DND-41 (cell line): ENCODE measurements at regions not wholly inside any gene's neighbourhood (a gene's known extent, or its start where the extent isn't known, plus 50 kb on each side); places are given as distances from the start of the nearest gene placed in this dataset.

Experiments
- ATAC-seq: fragments of 200-7000 bp; cut with Tn5 transposase; 3 replicates; pipeline ENCODE4 v1.9.1; 2021; ENCODE audit warnings: low read depth; ENCODE audit not compliant: insufficient read depth
- DNase-seq: peaks from one replicate; pipeline ENCODE4 v3.0.0-alpha.2; 2020
- H2AFZ ChIP-seq: 2 replicates; pipeline ENCODE4 v1.6.0; 2012; ENCODE audit warnings: low read depth, low read length
- H3K27ac ChIP-seq: 2 replicates; pipeline ENCODE4 v1.5.1; 2012; ENCODE audit warnings: low read length, inconsistent platforms
- H3K27me3 ChIP-seq: fragments of 200-600 bp; sonication (generic); 2 replicates; pipeline ENCODE4 v1.6.0; 2012; ENCODE audit warnings: low read length, mild to moderate bottlenecking, inconsistent platforms; ENCODE audit not compliant: insufficient read depth, poor library complexity
- H3K36me3 ChIP-seq: 2 replicates; pipeline ENCODE4 v1.5.1; 2012; ENCODE audit warnings: low read length, inconsistent platforms; ENCODE audit not compliant: insufficient read depth
- H3K4me1 ChIP-seq: 2 replicates; pipeline ENCODE4 v1.5.1; 2012; ENCODE audit warnings: mild to moderate bottlenecking, low read length; ENCODE audit not compliant: insufficient read depth
- H3K4me2 ChIP-seq: 2 replicates; pipeline ENCODE4 v1.6.0; 2012; ENCODE audit warnings: mild to moderate bottlenecking, moderate library complexity, low read length, inconsistent platforms; ENCODE audit not compliant: insufficient read depth
- H3K4me3 ChIP-seq, 2 experiments: fragments of 200-600 bp in 1 of 2; shearing (Covaris generic) in 1 of 2; 2 replicates each; pipeline ENCODE4 v1.5.1; 2012 to 2016; ENCODE audit warnings: inconsistent platforms in 2 of 2, low read length in 2 of 2, mild to moderate bottlenecking in 2 of 2, low read depth in 1 of 2, moderate library complexity in 1 of 2
- H3K79me2 ChIP-seq: 2 replicates; pipeline ENCODE4 v1.6.0; 2012; ENCODE audit warnings: low read length, inconsistent platforms; ENCODE audit not compliant: insufficient read depth
- H3K9ac ChIP-seq: 2 replicates; pipeline ENCODE4 v1.6.0; 2012; ENCODE audit warnings: low read depth, mild to moderate bottlenecking, inconsistent platforms, low read length, moderate library complexity
- H3K9me3 ChIP-seq: 2 replicates; pipeline ENCODE4 v1.5.1; 2012; ENCODE audit warnings: low read length, moderate library complexity, mild to moderate bottlenecking, inconsistent platforms; ENCODE audit not compliant: insufficient read depth, severe bottlenecking
- H4K20me1 ChIP-seq: 2 replicates; pipeline ENCODE4 v1.6.0; 2012; ENCODE audit warnings: low read length; ENCODE audit not compliant: insufficient read depth
- CTCF ChIP-seq: IDR thresholded peaks from 2 replicates; pipeline ENCODE4 v1.5.1; 2012; ENCODE audit warnings: borderline replicate concordance, low read length, moderate library complexity, mild to moderate bottlenecking; ENCODE audit not compliant: poor library complexity, severe bottlenecking; ENCODE audit errors: extremely low read depth
- EZH2 ChIP-seq: IDR thresholded peaks from 3 replicates; pipeline ENCODE4 v1.6.1; 2012; ENCODE audit warnings: borderline replicate concordance, low read depth, mild to moderate bottlenecking, moderate library complexity, low read length, inconsistent platforms; ENCODE audit not compliant: severe bottlenecking

- no peaks in the 10 kb centered on the region for H3K27me3 ChIP-seq
- no peak overlapping the region for H3K4me2 ChIP-seq
- no peak overlapping the region for H3K4me3 ChIP-seq
- no peak overlapping the region for H3K9ac ChIP-seq
- no peaks in the 10 kb centered on the region for H3K36me3 ChIP-seq
- H3K9me3 ChIP-seq, result no peaks in the 10 kb centered on the region
- H3K27ac ChIP-seq, result no peak overlapping the region
- H3K4me1 ChIP-seq, result no peaks in the 10 kb centered on the region
- no peak overlapping the region for H2AFZ ChIP-seq
- no peak for DNase-seq
- no peaks in the 10 kb centered on the region for H4K20me1 ChIP-seq
- ATAC-seq, result no peak
- H3K79me2 ChIP-seq, result no peaks in the 10 kb centered on the region
- TF ChIP-seq EZH2, result no peak
- TF ChIP-seq CTCF, result no peak
Measured at GRCh38 chr15:62644216-62644888, 398.2 kb upstream of the TPM1 start.

GRCh38 chr15:62644889-62645742 lies 397.4 kb upstream of the TPM1 start:
- Histone ChIP-seq H3K79me2 (no peaks in the 10 kb centered on the region), H3K4me3 (no peak overlapping the region), H3K27ac (no peak overlapping the region), H3K27me3 (no peaks in the 10 kb centered on the region), H3K4me1 (no peaks in the 10 kb centered on the region), H3K36me3 (no peaks in the 10 kb centered on the region), H4K20me1 (no peaks in the 10 kb centered on the region), H2AFZ (no peak overlapping the region), H3K9me3 (no peaks in the 10 kb centered on the region), H3K4me2 (no peak overlapping the region), H3K9ac (no peak overlapping the region)
- no peak for DNase-seq
- ATAC-seq, result no peak
- TF ChIP-seq CTCF (no peak), EZH2 (no peak)

GRCh38 chr15:62647202-62647842 lies 395.2 kb upstream of the TPM1 start:
- Histone ChIP-seq H2AFZ (no peak overlapping the region), H3K79me2 (no peaks in the 10 kb centered on the region), H4K20me1 (no peaks in the 10 kb centered on the region), H3K9me3 (no peaks in the 10 kb centered on the region), H3K27ac (no peak overlapping the region), H3K4me2 (no peak overlapping the region), H3K4me1 (no peaks in the 10 kb centered on the region), H3K4me3 (no peak overlapping the region), H3K27me3 (no peaks in the 10 kb centered on the region), H3K36me3 (no peaks in the 10 kb centered on the region), H3K9ac (no peak overlapping the region)
- TF ChIP-seq EZH2 (no peak), CTCF (no peak)
- DNase-seq, result no peak
- no peak for ATAC-seq
